Memory B cell (primary cell): ENCODE measurements at regions not wholly inside any gene's neighbourhood (a gene's known extent, or its start where the extent isn't known, plus 50 kb on each side); places are given as distances from the start of the nearest gene placed in this dataset.

Experiments
- ATAC-seq: fragments of 150-1000 bp; cut with Tn5 transposase; 2 replicates; pipeline ENCODE4 v1.10.0; 2021; ENCODE audit warnings: low read depth, mild to moderate bottlenecking, moderate library complexity
- DNase-seq, 2 donors: peaks; one replicate each; pipeline ENCODE4 v3.0.0; 2022; ENCODE audit warnings: low spot score in 2 of 2
- H3K27ac Mint-ChIP-seq: one replicate; pipeline ENCODE4 v1.8.0; 2022; ENCODE audit warnings: mild to moderate bottlenecking, moderate library complexity, mixed read lengths
- H3K27me3 Mint-ChIP-seq: one replicate; pipeline ENCODE4 v1.8.0; 2022; ENCODE audit warnings: mixed read lengths
- H3K36me3 Mint-ChIP-seq: one replicate; pipeline ENCODE4 v1.8.0; 2022; ENCODE audit warnings: mild to moderate bottlenecking, mixed read lengths
- H3K4me1 Mint-ChIP-seq: one replicate; pipeline ENCODE4 v1.8.0; 2022; ENCODE audit warnings: mixed read lengths
- H3K4me3 Mint-ChIP-seq: one replicate; pipeline ENCODE4 v1.8.0; 2022; ENCODE audit warnings: mild to moderate bottlenecking, moderate library complexity, mixed read lengths
- H3K9me3 Mint-ChIP-seq: one replicate; pipeline ENCODE4 v1.8.0; 2022; ENCODE audit warnings: mixed read lengths

GRCh38 chr13:47801555-47801954 lies 199.5 kb downstream of the SUCLA2 start:
- DNase-seq (no peak), ATAC-seq (no peak)
- H3K9me3 Mint-ChIP-seq = peaks cover 5% of the 10 kb centered on the region
- H3K27me3 Mint-ChIP-seq = no peaks in the 10 kb centered on the region
- H3K27ac Mint-ChIP-seq = no peak overlapping the region
- H3K36me3 Mint-ChIP-seq = peaks cover 3% of the 10 kb centered on the region
- no peaks in the 10 kb centered on the region for H3K4me1 Mint-ChIP-seq
- no peak overlapping the region for H3K4me3 Mint-ChIP-seq

- no peaks in the 10 kb centered on the region for H3K27me3 Mint-ChIP-seq
- H3K4me1 Mint-ChIP-seq = no peaks in the 10 kb centered on the region
- DNase-seq (no peak), ATAC-seq (no peak)
- H3K4me3 Mint-ChIP-seq = no peak overlapping the region
- H3K27ac Mint-ChIP-seq = no peak overlapping the region
- peaks cover 5% of the 10 kb centered on the region for H3K9me3 Mint-ChIP-seq
- H3K36me3 Mint-ChIP-seq = peaks cover 3% of the 10 kb centered on the region
These were observed 200.5 kb downstream of the SUCLA2 start for GRCh38 chr13:47800593-47800992.

- no peak for ATAC-seq
- Mint-ChIP-seq H3K4me3 (no peak overlapping the region), H3K9me3 (peaks cover 3% of the 10 kb centered on the region), H3K27ac (no peak overlapping the region), H3K4me1 (no peaks in the 10 kb centered on the region), H3K27me3 (no peaks in the 10 kb centered on the region), H3K36me3 (peaks cover 3% of the 10 kb centered on the region)
- no peak for DNase-seq
These were observed 202.2 kb downstream of the SUCLA2 start for GRCh38 chr13:47798906-47799305.

GRCh38 chr13:47798194-47798593 lies 202.9 kb downstream of the SUCLA2 start:
- DNase-seq (no peak), ATAC-seq (no peak)
- no peaks in the 10 kb centered on the region for H3K27me3 Mint-ChIP-seq
- H3K4me3 Mint-ChIP-seq = no peak overlapping the region
- H3K27ac Mint-ChIP-seq = no peak overlapping the region
- H3K9me3 Mint-ChIP-seq = peaks cover 3% of the 10 kb centered on the region
- peaks cover 3% of the 10 kb centered on the region for H3K36me3 Mint-ChIP-seq
- H3K4me1 Mint-ChIP-seq = no peaks in the 10 kb centered on the region

- ATAC-seq = no peak
- H3K4me3 Mint-ChIP-seq = no peak overlapping the region
- DNase-seq = no peak
- no peaks in the 10 kb centered on the region for H3K27me3 Mint-ChIP-seq
- peaks cover 3% of the 10 kb centered on the region for H3K36me3 Mint-ChIP-seq
- H3K9me3 Mint-ChIP-seq = peaks cover 7% of the 10 kb centered on the region
- H3K27ac Mint-ChIP-seq = no peak overlapping the region
- no peaks in the 10 kb centered on the region for H3K4me1 Mint-ChIP-seq
These were observed 204.3 kb downstream of the SUCLA2 start for GRCh38 chr13:47796816-47797215.

GRCh38 chr13:47794963-47795362 lies 206.1 kb downstream of the SUCLA2 start:
- DNase-seq = no peak
- H3K36me3 Mint-ChIP-seq = peaks cover 2% of the 10 kb centered on the region
- H3K4me1 Mint-ChIP-seq = no peaks in the 10 kb centered on the region
- H3K4me3 Mint-ChIP-seq = no peak overlapping the region
- H3K9me3 Mint-ChIP-seq = peaks cover 11% of the 10 kb centered on the region
- H3K27ac Mint-ChIP-seq = no peak overlapping the region
- no peak for ATAC-seq
- H3K27me3 Mint-ChIP-seq = no peaks in the 10 kb centered on the region

- H3K27ac Mint-ChIP-seq = no peak overlapping the region
- DNase-seq = no peak
- no peaks in the 10 kb centered on the region for H3K27me3 Mint-ChIP-seq
- no peak overlapping the region for H3K4me3 Mint-ChIP-seq
- H3K4me1 Mint-ChIP-seq = no peaks in the 10 kb centered on the region
- peaks cover 13% of the 10 kb centered on the region for H3K9me3 Mint-ChIP-seq
- no peak for ATAC-seq
- peaks cover 2% of the 10 kb centered on the region for H3K36me3 Mint-ChIP-seq
These were observed 210.3 kb downstream of the SUCLA2 start for GRCh38 chr13:47790755-47791154.

GRCh38 chr13:47788844-47789243 lies 212.2 kb downstream of the SUCLA2 start:
- ATAC-seq = no peak
- no peak overlapping the region for H3K4me3 Mint-ChIP-seq
- peaks cover 2% of the 10 kb centered on the region for H3K36me3 Mint-ChIP-seq
- H3K9me3 Mint-ChIP-seq = peaks cover 13% of the 10 kb centered on the region
- DNase-seq = no peak
- no peak overlapping the region for H3K27ac Mint-ChIP-seq
- no peaks in the 10 kb centered on the region for H3K27me3 Mint-ChIP-seq
- H3K4me1 Mint-ChIP-seq = no peaks in the 10 kb centered on the region

GRCh38 chr13:47774671-47774994 lies 226.4 kb downstream of the SUCLA2 start:
- no peak for ATAC-seq
- peaks cover 10% of the 10 kb centered on the region for H3K27me3 Mint-ChIP-seq

GRCh38 chr13:47764817-47765216 lies 236.3 kb downstream of the SUCLA2 start:
- H3K9me3 Mint-ChIP-seq = peaks cover 3% of the 10 kb centered on the region
- DNase-seq (no peak), ATAC-seq (no peak)
- no peaks in the 10 kb centered on the region for H3K4me1 Mint-ChIP-seq
- no peak overlapping the region for H3K4me3 Mint-ChIP-seq
- peaks cover 2% of the 10 kb centered on the region for H3K27me3 Mint-ChIP-seq
- no peak overlapping the region for H3K27ac Mint-ChIP-seq
- no peaks in the 10 kb centered on the region for H3K36me3 Mint-ChIP-seq

More at GRCh38 chr13:47774671-47774994, 226.4 kb downstream of the SUCLA2 start:
- Mint-ChIP-seq H3K4me3 (no peak overlapping the region), H3K9me3 (peaks cover 8% of the 10 kb centered on the region), H3K36me3 (peaks cover 2% of the 10 kb centered on the region), H3K27ac (no peak overlapping the region), H3K4me1 (peaks cover 2% of the 10 kb centered on the region)
- DNase-seq = no peak

GRCh38 chr13:47757466-47758080 lies 243.5 kb downstream of the SUCLA2 start:
- Mint-ChIP-seq H3K27ac (no peak overlapping the region), H3K9me3 (no peaks in the 10 kb centered on the region), H3K4me3 (no peak overlapping the region), H3K36me3 (no peaks in the 10 kb centered on the region), H3K27me3 (peaks cover 1% of the 10 kb centered on the region), H3K4me1 (no peaks in the 10 kb centered on the region)
- ATAC-seq (no peak), DNase-seq (no peak)

GRCh38 chr13:47747901-47748300 lies 253.2 kb downstream of the SUCLA2 start:
- DNase-seq (no peak), ATAC-seq (no peak)
- no peaks in the 10 kb centered on the region for H3K9me3 Mint-ChIP-seq
- H3K4me1 Mint-ChIP-seq = no peaks in the 10 kb centered on the region
- no peaks in the 10 kb centered on the region for H3K36me3 Mint-ChIP-seq
- H3K27me3 Mint-ChIP-seq = peaks cover 11% of the 10 kb centered on the region
- H3K4me3 Mint-ChIP-seq = no peak overlapping the region
- H3K27ac Mint-ChIP-seq = no peak overlapping the region

GRCh38 chr13:47726394-47726793 lies 274.7 kb downstream of the SUCLA2 start:
- Mint-ChIP-seq H3K4me1 (no peaks in the 10 kb centered on the region), H3K27me3 (no peaks in the 10 kb centered on the region), H3K27ac (no peak overlapping the region), H3K36me3 (no peaks in the 10 kb centered on the region), H3K9me3 (peaks cover 2% of the 10 kb centered on the region), H3K4me3 (no peak overlapping the region)
- no peak for DNase-seq
- ATAC-seq = no peak

- Mint-ChIP-seq H3K27ac (no peak overlapping the region), H3K27me3 (no peaks in the 10 kb centered on the region), H3K9me3 (peaks cover 2% of the 10 kb centered on the region), H3K4me3 (no peak overlapping the region), H3K4me1 (no peaks in the 10 kb centered on the region), H3K36me3 (no peaks in the 10 kb centered on the region)
- DNase-seq (no peak), ATAC-seq (no peak)
These were observed 277.2 kb downstream of the SUCLA2 start for GRCh38 chr13:47723898-47724297.

GRCh38 chr13:47719164-47719563 lies 281.9 kb downstream of the SUCLA2 start:
- Mint-ChIP-seq H3K27ac (no peak overlapping the region), H3K4me3 (no peak overlapping the region), H3K36me3 (no peaks in the 10 kb centered on the region), H3K27me3 (no peaks in the 10 kb centered on the region), H3K4me1 (no peaks in the 10 kb centered on the region), H3K9me3 (no peaks in the 10 kb centered on the region)
- DNase-seq = no peak
- ATAC-seq = no peak
